Hematopoietic multipotent progenitor cell treated with erythropoietin and hydrocortisone succinate and interleukin-3 and kit ligand, for 4 days (in vitro differentiated cells): ENCODE measurements at regions not wholly inside any gene's neighbourhood (a gene's known extent, or its start where the extent isn't known, plus 50 kb on each side); places are given as distances from the start of the nearest gene placed in this dataset.

ENCODE experiments used
- DNase-seq: peaks from one replicate; pipeline ENCODE4 v3.0.0-alpha.2; 2015

DNA sequence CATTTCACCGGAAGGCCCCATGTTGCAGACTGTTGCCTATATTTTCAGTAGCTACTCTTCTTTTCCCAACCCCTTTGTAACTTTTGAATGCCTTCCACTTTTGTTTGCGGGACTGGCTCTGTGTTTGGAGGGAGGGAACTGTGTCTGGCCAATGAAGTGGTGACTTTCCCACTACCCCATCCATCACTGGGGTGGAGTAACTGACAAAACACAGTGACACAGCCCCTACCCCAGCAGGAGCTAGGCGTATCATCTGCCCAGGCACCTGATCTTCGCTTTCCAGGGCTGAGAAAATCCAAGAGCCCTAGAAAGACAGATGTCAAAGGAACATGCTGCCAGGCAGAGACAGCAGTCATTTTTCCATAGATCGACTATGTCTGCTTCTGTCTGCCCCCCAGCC, 710.6 kb upstream of the CELF2 start:
- DNase-seq = no peak

DNA sequence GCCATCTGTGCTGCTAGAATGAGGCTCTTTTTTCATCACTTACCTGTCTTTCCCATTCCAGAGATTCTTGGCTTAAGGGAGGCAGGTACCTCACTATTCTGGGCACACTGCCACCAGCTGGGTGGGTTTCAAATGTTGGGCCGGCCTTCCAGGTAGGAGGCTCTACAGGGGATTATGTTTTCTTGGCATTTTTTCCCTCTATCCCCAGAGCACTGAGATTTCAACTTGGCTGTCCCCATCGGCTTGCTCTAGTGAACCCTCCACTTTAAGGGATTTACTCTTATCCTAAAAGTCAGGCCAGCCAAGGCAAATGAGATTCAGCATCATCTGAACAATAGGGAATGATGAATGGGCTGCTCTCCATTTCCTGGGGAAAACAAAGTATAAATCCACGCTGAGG, 710.1 kb upstream of the CELF2 start:
- no peak for DNase-seq

DNA sequence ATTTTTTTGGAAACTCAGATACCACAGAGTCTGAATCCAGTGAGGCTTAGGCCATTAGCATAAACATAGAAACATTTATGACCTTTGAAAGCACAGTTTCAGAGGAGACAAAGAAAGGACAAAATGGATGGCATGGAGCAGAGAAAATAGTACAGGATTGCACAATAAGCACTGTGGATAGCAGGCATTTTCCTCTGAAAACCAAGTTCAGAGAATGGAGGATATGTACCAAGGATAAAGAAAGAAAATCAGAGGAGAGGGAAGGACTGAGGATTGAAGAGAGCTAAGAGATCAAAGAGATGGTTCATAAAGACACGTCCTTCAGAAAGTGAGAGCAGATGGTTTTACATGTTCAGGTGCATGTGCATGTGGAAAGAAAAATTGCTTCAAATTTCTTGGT, 707.2 kb upstream of the CELF2 start:
- DNase-seq = no peak

DNA sequence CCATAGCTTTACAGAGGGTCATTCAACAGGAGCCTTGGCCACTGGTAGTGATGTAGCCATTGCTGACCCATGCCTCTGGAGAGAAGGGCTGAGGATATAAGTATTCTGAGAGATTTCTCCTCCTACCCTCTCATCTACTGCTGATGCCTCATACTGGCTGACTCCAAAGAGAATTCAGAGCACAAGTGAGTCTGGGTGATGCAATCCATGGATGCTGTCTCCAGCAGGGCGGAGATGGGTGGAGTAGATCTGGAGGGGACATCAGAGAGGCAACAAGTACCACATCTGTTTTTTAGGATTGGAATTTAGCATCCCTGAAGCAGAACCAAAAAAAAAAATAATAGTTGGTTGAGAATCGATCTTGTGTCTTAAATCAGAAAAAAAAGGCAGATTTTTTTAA, 705.7 kb upstream of the CELF2 start:
- DNase-seq = no peak

DNA sequence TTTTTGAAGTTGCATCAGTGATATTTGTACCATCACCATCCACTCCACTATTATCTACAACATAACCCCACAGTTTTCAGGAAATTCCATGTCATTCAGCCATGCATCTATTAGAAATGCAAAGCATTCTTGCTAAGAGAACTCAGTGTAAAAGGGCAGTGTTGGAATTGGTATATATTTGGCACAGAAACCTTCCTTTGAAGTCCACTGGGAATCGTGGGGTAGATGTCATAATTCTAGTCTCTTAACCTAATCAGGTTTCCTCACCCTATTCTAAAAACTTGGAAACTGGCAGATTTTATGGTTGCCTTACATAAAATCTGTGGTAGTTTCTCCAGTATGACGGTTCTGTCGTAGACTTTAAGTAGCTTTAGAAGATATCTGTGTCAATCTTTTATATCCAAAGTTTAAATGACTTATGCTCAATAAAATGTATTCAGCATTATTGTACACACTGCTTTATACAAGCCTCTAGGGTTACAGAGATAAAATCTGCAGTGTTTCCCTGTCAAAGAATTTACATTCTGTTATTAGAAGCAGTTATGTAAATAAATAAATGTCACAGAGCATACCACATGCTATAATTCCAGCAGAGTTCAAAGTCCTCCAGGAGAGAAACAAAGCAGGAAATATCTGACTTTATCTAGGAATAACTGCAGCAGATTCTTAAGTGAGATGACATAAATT, 704.4 kb upstream of the CELF2 start:
- DNase-seq = no peak

DNA sequence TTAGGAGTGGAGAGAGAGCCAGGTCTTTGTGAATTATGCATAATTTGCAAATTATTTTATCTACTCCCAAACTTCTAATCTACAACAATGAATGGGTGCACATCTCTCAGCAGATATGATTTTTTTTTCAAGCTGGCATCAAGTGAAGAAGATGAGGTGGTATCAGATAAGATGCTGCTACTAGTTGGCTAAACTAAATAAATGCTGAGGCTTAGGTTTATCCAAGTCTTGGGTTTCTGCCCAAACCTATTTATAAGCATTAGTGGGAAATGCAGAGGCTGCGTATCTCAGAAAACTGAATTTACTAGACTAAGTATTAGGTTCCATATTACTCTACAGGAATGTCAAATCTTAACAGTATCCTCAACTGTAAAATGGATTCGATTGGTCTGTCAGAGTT, 703.0 kb upstream of the CELF2 start:
- DNase-seq = no peak

DNA sequence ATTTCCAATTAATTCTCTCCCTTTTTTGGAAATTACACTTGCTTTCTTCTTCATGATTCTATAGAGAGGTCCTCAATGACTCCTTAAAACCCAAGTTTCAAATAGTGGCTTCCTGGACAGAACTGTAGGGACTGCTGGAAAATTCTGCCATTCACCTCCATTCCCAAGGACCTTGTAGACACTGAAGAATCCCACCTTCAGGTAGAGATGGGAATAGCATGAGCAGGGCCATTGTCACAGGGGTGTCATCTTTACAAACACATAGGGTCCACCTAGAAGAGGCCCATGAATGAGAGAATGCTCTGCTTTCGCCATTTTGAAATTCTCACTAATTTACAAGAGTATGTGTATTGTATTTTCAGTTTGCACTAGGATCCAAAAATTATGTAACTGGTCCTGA, 701.7 kb upstream of the CELF2 start:
- no peak for DNase-seq

DNA sequence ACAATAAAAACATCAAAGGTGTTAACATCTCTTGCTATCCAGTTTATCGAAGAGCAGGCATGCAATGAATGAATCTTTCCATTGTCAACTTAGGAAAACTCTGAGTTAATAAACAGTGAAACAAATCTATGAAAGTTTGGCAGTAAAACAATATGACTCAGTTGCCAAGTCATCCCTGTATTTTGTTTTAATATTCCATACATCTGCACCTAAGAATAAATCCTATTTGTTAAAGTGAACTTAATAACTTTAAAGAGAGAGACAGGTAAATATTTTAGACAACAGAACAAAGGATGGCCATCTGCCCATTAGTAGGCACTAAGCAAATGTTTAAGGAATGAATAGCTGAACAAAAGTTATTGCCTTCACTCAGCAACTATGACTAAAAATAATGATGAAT, 700.5 kb upstream of the CELF2 start:
- DNase-seq = no peak

DNA sequence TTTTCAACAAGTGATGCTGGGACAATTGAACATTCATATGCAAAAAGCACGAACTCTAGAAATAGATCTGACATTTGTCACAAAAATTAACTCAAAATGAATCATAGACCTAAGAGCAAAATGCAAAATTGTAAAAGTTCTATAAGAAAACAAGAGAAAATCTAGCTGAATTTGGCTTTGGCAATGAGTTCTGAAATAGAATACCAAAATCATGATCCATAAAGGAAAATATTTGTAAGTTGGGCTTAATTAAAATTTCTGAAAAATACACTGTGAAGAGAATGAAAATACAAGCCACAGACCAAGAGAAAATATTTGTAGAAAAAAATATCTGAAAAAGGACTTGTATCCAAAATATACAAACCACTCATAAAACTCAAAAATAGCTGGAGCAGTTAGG, 698.8 kb upstream of the CELF2 start:
- no peak for DNase-seq

DNA sequence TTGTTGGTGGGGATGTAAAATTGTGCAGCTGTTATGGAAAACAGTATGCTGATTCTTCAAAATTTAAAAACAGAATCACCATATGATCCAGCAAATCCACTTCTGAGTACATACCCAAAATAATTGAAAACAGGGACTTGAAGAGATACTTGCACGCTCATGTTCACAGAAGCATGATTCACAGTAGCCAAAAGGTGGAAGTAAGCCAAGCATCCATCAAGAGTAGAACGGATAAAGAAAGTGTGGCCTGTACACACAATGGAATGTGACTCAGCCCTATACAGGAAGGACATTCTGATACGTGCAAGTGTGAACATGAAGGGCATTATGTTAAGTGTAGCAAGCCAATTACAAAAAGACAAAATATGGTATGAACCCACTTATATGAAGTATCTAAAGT, 696.7 kb upstream of the CELF2 start:
- no peak for DNase-seq

DNA sequence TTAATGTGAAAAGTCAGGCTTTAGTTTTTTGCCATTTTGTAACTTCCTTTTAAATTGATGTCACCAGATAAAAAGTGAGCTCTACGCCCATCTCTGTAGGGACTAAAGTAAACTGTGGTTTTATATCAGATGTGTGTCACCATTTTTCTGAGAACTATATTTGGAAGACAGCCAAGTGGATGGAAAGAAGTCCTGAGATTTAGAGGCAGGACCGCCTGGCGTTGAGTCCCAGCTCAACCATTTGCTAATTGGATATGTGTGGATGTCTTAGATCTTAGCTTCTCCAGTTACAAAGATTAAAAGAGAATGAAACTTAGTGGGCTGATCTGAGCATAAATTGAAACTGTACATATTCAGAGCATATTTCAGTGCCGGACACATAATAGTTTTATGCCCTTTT, 691.6 kb upstream of the CELF2 start:
- peak; percentile 58 for DNase-seq

DNA sequence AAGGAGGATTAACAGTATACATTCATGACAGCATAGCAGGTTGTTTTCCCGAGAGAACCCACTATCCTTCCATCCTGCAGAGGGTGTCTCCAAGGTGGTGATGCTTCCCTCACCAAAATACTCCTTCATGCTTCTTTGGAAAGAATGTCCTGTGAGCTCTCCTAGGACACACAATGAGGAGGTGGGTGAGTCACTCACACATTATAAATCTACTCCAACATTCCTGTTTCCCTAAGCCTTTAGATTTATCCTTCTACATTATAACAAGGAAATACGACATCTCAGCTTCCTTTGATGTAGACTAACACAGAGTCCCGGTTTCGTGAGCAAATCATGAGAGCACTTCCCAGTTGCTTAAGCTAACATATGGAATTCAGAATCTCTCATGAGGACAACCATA, 689.7 kb upstream of the CELF2 start:
- DNase-seq = no peak

DNA sequence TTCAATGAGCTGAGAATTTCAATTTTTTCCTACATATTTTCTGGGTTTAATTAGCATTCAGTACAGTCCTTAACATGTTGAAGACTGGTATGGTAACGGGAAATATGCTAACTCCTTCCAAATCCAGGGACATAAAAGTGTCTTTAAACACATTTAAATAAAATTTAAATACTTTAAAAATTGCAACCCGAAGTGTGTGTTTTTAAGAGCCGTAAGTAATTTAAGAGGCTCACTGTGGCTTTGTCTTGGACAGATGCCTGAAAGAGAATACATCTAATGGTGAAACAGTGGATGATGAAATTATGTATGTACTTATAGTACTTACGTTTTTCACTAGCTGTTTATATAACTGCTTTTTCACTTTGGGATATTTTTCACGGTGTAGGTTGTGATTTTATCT, 687.3 kb upstream of the CELF2 start:
- DNase-seq = no peak

DNA sequence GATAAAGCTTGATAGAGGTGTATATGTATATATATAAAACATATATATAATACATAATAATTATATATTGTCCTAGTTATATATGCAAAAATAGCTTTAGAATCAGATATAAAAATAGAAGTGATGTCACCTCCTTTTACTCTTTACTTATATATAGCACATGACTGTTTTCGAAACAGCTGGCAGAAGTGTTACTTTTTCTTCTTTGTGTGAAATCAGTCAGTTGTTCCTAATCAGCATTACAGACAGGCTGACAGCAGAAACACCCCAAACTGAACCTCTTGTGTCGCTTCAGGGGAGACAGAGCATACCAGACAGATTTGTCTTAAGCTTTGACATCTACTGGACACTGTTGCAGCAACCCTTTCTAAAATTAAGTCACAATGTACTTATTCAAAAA, 684.9 kb upstream of the CELF2 start:
- DNase-seq = no peak

DNA sequence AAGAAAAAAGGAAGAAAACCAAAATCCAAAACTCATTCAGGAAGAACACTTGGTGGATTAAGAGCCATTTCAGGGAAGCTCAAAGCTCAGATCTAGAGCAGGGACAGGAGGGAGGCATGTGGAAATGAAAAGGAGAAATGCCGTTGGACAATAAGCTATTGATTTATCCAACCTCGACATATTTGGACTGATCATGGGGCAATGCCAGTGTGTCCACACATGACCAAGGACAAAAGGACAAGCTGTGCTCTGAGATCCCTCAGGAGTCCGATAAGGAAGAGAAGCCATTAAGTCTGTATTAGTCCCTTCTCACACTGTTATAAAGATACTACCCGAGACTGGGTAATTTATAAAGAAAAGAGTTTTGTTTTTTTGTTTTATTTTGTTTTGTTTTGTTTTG, 684.0 kb upstream of the CELF2 start:
- DNase-seq = no peak

DNA sequence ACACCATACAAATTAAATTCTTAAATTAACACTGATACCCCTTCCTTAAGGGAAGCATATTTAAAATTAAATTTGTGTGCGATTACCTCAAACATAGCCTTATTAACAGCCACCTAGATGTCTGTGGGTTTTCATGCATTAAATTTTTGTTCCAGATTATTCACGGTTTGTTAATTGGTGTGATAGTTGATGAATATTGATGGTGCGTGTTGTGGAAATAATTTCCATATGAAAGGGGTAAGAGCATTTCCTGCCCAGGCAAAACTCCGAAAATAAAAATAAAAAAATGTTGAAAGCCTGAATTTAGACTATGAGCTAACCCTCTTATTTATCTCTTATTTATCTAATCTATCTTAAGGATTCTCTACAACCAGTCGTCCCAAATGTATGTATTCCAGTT, 679.3 kb upstream of the CELF2 start:
- no peak for DNase-seq

DNA sequence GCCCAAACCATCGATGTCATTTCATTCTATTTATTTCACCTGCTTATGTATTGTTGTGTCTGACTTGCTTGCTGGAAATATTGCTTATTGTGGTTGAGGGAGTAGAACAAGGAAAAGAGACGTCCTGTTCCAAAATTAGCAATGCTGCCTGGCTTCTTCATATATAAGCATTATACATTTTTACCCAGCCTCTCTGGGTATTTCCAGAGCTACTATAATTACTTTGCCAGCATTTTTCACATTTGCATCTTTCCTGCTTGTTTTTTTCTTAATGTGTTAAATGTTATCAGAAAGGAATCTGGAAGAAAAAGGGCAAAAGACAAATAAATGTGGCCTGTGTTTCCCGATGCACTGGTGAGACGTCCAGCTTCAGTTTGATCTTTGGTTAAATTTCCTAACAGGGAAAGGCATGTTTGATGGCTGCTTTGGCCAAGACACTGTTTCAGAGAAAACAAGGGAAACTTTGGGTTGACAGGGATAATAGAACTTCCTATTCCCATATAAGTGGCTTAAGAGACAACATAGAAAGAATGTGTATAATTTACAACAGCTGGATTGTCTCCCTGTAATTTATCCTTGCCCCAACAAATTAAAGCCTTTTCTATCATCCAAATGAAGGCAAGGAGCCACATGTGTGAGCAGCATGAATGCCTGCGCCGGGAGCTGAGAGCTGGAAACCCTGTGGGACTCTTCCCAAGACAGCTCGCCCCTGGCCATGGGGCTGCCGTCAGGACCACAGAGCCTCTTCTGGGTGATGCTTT, 671.1 kb upstream of the CELF2 start:
- DNase-seq = no peak

DNA sequence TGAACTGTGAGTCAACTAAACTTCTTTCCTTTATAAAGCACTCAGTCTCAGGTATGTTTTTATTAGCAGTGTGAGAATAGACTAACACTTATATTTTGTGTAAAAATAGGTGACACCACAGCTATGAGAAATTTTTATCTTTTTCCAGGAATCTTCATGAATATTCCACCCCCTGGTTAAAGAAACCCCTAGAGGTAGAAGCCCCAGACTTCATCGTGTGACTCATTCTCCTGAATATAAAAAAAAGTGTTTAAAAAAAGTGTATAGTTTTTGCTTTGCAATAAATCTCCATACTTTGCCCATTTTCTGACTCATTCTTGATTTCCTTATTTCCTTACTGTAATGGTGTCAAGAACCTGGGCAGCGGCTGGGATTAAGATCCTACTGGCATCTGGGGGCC, 667.6 kb upstream of the CELF2 start:
- no peak for DNase-seq

DNA sequence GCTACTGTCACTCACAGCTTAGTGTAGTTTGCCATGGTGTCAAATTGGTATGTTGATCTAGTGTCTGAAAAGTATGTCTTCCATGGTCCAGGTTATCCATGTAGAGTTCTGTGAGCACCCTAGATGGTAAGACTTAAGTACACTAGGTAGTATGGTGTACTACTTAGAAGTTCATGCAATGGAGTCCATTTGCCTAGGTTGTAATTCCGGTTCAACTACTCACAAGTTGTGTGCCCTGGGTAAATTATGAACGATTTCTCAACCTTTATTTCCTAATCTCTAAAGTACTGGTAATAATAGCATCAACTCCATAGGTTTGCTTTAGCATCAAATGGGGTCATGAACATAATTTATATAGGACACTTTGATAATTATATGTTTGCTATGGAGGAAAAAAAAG, 666.2 kb upstream of the CELF2 start:
- no peak for DNase-seq

DNA sequence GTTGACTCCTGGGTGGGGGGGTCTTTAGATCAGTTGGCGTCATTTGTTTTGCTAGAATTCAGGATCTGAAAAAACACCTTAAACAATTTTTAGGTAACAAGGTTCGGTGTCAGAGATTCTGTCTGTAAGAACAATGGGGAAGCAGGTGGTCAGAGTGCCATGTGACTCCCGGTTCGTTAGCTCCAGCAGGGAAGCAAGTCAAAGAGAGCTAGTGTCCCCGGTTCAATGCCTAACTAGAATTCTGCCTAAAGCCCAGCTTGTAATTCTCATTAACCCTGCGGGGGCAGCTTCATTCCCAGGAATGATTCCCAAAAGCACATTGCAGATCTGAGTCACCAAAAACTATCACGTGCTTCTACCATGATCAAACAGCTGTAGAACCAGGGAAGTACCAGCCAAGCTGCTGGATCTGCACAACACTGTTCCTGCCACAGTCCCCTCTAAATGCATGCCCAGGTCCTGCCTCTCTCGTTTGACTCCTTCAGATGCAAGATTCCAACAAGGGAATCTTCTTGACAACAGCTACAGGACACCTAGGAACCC, 664.3 kb upstream of the CELF2 start:
- DNase-seq = no peak

DNA sequence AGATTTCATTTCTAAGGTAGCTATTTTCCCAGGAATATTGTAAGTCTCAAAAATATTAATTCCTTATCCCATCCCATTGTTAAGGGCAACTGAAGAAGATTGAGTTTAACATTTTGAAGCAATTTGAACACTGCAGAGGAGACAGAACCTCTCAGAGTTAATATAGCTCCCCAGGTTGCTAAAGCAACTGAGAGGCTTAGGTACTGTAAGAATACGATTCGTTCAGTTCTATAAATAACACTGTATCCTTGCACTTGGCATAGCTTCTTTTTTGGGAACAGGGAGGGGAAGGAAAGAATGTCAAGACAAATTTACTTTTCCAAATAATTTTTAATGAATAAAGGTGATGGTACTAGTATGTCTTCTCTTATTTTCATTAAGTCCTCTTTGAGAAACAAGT, 658.4 kb upstream of the CELF2 start:
- no peak for DNase-seq

DNA sequence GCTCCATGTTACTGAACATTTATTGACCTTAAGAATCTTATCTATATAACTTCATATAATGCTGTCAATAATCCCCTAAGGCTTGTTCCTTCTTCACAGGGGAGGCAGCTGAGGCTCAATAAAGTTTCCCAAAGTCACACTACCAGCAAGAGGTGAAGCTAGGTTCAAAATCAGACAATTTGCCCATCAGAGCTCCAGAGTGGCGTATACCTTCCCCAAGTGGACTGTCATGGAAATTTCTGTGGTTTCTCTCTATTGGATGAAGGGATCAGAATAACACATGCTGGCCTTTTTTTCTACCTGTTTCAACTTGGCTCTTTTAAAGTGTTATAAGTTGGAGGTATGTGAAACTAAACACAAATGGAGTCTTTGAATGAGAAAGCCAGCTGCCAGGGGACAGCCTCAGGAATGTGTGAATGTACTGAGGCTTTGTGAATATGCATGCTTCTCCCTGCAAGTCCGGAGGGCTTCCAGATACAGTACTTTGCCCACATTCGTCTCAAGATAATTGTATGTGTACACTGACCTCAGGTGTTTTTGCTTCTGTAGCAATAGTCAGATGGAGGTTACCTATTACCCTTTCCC, 656.3 kb upstream of the CELF2 start:
- DNase-seq = no peak

DNA sequence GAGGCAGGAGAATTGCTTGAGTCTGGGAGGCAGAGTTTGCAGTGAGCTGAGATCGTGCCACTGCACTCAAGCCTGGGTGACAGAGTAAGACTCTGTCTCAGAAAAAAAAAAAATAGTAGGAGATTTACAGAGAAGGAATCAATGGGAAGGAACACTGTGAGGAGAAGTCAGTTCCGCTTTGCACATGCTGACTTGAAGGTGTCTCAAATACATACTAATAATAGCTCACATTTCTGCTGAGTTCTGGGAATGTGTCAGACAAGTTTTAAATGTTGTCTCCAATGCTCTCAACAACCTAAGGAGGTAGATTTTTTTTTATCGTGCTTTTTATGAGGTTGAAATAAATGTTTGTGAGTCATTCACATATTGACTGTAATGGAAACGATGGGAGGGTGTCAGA, 654.9 kb upstream of the CELF2 start:
- no peak for DNase-seq

DNA sequence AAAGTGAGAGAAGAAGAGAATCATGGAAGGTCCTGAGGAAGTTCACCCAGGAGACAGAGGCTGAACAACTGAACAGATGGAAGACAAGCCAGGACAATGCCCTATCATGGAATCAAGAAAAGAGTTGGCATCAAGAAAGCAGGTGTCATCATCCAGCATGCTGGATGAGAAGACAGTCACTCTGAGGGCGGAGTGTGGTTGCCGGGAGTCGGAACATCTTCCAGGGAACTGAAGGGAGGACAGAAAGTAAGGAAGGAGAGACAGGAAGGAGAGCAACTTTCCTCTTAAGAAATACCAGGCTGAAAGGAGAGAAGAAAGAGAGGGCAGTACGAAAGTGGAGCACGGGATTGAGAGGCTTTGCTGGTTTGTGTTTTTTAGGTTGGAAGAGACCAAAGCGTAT, 654.5 kb upstream of the CELF2 start:
- no peak for DNase-seq
